Transverse colon (tissue), 4 donors: ENCODE measurements at regions not wholly inside any gene's neighbourhood (a gene's known extent, or its start where the extent isn't known, plus 50 kb on each side); places are given as distances from the start of the nearest gene placed in this dataset.

Experiments
- DNase-seq: peaks from one replicate; pipeline ENCODE4 v3.0.0-alpha.2; 2019
- H3K27ac ChIP-seq, 4 donors: fragments of 200-600 bp; sonication (generic); 2 replicates each; pipeline ENCODE4 v1.5.1; 2016 to 2018; ENCODE audit warnings: inconsistent platforms in 4 of 4
- H3K27me3 ChIP-seq: fragments of 200-600 bp; sonication (generic); 2 replicates; pipeline ENCODE4 v1.5.1; 2017; ENCODE audit warnings: inconsistent platforms
- H3K36me3 ChIP-seq, 4 donors: fragments of 200-600 bp; sonication (generic); 2 replicates each; pipeline ENCODE4 v1.5.1; 2017 to 2019; ENCODE audit warnings: inconsistent platforms in 4 of 4
- H3K4me1 ChIP-seq, 4 donors: fragments of 200-600 bp; sonication (generic); 2 replicates each; pipeline ENCODE4 v1.5.1; 2017 to 2020; ENCODE audit warnings: inconsistent platforms in 4 of 4
- H3K4me3 ChIP-seq, 4 donors: fragments of 200-600 bp; sonication (generic); 1 replicate in 1 of 4; 2 replicates in 3 of 4; pipeline versions ENCODE4 v1.5.1 to v1.6.1; 2017 to 2019; ENCODE audit warnings: inconsistent platforms in 4 of 4
- H3K9me3 ChIP-seq, 2 donors: fragments of 200-600 bp; sonication (generic); 2 replicates each; pipeline ENCODE4 v1.5.1; 2017 to 2019; ENCODE audit warnings: inconsistent platforms in 2 of 2
- CTCF ChIP-seq, 5 experiments: fragments of 200-600 bp in 3 of 5; fragments of 450-650 bp in 2 of 5; sonication (generic) in 3 of 5; IDR thresholded peaks; 1 replicate in 2 of 5; 2 replicates in 3 of 5; pipeline ENCODE4 v1.5.1; 2016 to 2017; ENCODE audit warnings: antibody characterized with exemption in 5 of 5, inconsistent platforms in 3 of 5, mild to moderate bottlenecking in 2 of 5, moderate library complexity in 1 of 5
- EP300 ChIP-seq: sonication (generic); formaldehyde crosslinking; IDR thresholded peaks from one replicate; pipeline ENCODE4 v1.6.1; 2017; ENCODE audit warnings: antibody characterized with exemption, low read depth
- POLR2A ChIP-seq: fragments of 450-650 bp; IDR thresholded peaks from one replicate; pipeline ENCODE4 v1.6.1; 2016; ENCODE audit warnings: antibody characterized with exemption, mild to moderate bottlenecking, moderate library complexity
- POLR2AphosphoS5 ChIP-seq, 3 donors: sonication (generic); formaldehyde crosslinking; IDR thresholded peaks; one replicate each; pipeline ENCODE4 v1.6.1; 2016; ENCODE audit warnings: antibody characterized with exemption in 3 of 3
- WGBS, 2 donors: methylation state at CpG; one replicate each; pipeline ENCODE4 v1.1.5; 2018; ENCODE audit warnings: low coverage in 1 of 2; 5-methylcytosine and 5-hydroxymethylcytosine counted together
- in situ Hi-C, 4 donors: fragments of 200-750 bp; cut with MboI; loops; one replicate each; pipeline versions ENCODE4 v1.15.0 to v1.15.1; 2017; ENCODE audit warnings: low sequenced_read_pairs in 3 of 4, low pct_ligation_motif_present in 1 of 4, low pct_unique_long_range_greater_than_20kb in 1 of 4
- intact Hi-C: fragments of 100-400 bp; cut with DNase I; formaldehyde crosslinking; loops from one replicate; pipeline ENCODE4 v1.15.1; 2023; ENCODE audit warnings: low total_unique reads

- TF ChIP-seq CTCF (IDR thresholded peaks at IDR 0.05): no peak
- no peak for TF ChIP-seq POLR2A
- no peak for TF ChIP-seq POLR2AphosphoS5 (IDR thresholded peaks at IDR 0.05)
- no peak for TF ChIP-seq EP300
- 77 to 82% methylated on average over 2 to 3 of the region's 3 CpGs for WGBS, 2 donors
- Histone ChIP-seq H3K36me3 (no peaks in the 10 kb centered on the region), H3K4me3 (no peak overlapping the region), H3K27ac (no peak overlapping the region), H3K9me3 (no peaks in the 10 kb centered on the region), H3K27me3 (no peaks in the 10 kb centered on the region), H3K4me1 (peaks cover 0 to 6% (median 0%) of the 10 kb centered on the region in 4 donors)
- intact Hi-C loops (no loop called here), in situ Hi-C loops (no loop called here)
- no peak for DNase-seq
Measured at GRCh38 chr2:157168501-157168900, 89.0 kb upstream of the GALNT5 start.

GRCh38 chr2:157169889-157170288 lies 87.6 kb upstream of the GALNT5 start:
- Histone ChIP-seq H3K27me3 (no peaks in the 10 kb centered on the region), H3K4me3 (no peak overlapping the region), H3K27ac (no peak overlapping the region), H3K9me3 (no peaks in the 10 kb centered on the region), H3K4me1 (peaks cover 0 to 15% (median 0%) of the 10 kb centered on the region in 4 donors), H3K36me3 (no peaks in the 10 kb centered on the region)
- intact Hi-C loops (no loop called here), in situ Hi-C loops (no loop called here)
- TF ChIP-seq EP300 (no peak), POLR2A (no peak), CTCF (IDR thresholded peaks at IDR 0.05) (no peak), POLR2AphosphoS5 (IDR thresholded peaks at IDR 0.05) (no peak)
- WGBS, 2 donors: 90 to 92% methylated on average over 3 of the region's 3 CpGs
- no peak for DNase-seq

GRCh38 chr2:157170299-157170698 lies 87.2 kb upstream of the GALNT5 start:
- WGBS, 2 donors: 59 to 80% methylated on average over 1 of the region's 1 CpG
- Histone ChIP-seq H3K27ac (no peak overlapping the region), H3K9me3 (no peaks in the 10 kb centered on the region), H3K27me3 (no peaks in the 10 kb centered on the region), H3K36me3 (no peaks in the 10 kb centered on the region), H3K4me1 (peaks cover 0 to 15% (median 0%) of the 10 kb centered on the region in 4 donors), H3K4me3 (no peak overlapping the region)
- intact Hi-C loops: no loop called here
- in situ Hi-C loops: no loop called here
- no peak for DNase-seq
- no peak for TF ChIP-seq CTCF (IDR thresholded peaks at IDR 0.05)
- TF ChIP-seq EP300: no peak
- no peak for TF ChIP-seq POLR2AphosphoS5 (IDR thresholded peaks at IDR 0.05)
- no peak for TF ChIP-seq POLR2A

- Histone ChIP-seq H3K27me3 (no peaks in the 10 kb centered on the region), H3K27ac (no peak overlapping the region), H3K9me3 (no peaks in the 10 kb centered on the region), H3K36me3 (no peaks in the 10 kb centered on the region), H3K4me3 (no peak overlapping the region), H3K4me1 (peaks cover 0 to 15% (median 0%) of the 10 kb centered on the region in 4 donors)
- in situ Hi-C loops (no loop called here), intact Hi-C loops (no loop called here)
- TF ChIP-seq CTCF (IDR thresholded peaks at IDR 0.05) (no peak), POLR2A (no peak), EP300 (no peak), POLR2AphosphoS5 (IDR thresholded peaks at IDR 0.05) (no peak)
- DNase-seq: no peak
Measured at GRCh38 chr2:157172239-157172638, 85.3 kb upstream of the GALNT5 start.
